NCI-H345 (cell line): ENCODE measurements at regions not wholly inside any gene's neighbourhood (a gene's known extent, or its start where the extent isn't known, plus 50 kb on each side); places are given as distances from the start of the nearest gene placed in this dataset.
"Not testable (repeated sequence)": the region's sequence is repeated elsewhere in the genome, so short reads cannot be mapped to it uniquely, and the experiment has no call there.

ENCODE experiments used
- DNase-seq: peaks from one replicate; lab custom pipeline; 2025; lab: John Stamatoyannopoulos, UW

DNA sequence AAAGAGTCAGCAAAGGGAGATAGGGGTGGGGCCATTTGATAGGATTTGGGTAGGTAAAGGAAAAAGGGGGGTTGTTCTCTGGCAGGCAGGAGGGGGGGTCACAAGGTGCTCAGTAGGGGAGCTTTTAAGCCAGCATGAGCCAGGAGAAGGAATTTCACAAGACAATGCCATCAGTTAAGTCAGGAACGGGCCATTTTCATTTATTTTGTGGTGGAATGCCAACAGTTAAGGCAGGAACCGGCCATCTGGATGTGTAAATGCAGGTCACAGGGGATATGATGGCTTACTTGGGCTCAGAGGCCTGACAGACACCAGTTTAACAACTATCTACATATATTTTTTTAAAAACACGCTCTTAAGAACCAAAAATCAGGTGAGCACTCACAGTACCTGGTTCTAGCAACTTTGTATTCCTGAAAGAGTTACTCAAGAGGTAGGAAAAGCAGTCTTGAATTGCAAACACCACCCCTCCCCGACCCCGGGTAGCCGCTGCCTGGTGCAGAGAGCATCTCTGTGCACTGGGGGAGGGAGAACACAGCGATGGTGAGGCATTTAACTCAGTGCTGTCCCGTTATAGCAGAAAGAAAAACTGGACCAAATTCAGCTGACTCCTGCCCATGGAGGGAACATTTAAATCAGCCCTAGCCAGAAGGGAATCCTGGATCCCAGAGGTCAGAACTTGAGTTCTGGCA, 414.5 kb upstream of the KLHL29 start:
- no peak for DNase-seq

DNA sequence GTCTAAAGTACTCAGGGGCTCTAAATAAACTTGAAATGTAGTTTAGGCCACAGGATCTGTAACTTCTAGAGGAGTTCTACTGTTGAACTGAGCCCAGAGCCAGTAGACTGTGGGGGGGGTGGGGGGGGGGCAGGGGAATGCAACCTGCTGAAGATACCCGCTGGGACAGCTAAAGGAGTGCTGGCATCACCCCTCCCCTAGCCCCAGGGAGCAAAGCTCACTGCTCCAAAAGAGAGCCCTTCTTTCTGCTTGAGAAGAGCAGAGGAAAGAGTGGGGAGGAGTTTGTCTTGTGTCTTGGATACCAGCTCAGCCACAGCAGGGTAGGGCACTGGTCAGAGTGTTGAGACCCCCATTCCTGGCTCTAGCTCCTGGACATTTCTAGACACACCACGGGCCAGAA, 414.0 kb upstream of the KLHL29 start:
- DNase-seq = no peak

- no peak for DNase-seq
Measured at GRCh38 chr2:22981785-22982184, 403.2 kb upstream of the KLHL29 start.

GRCh38 chr2:22984152-22984551, 400.8 kb upstream of the KLHL29 start:
- DNase-seq = not testable (repeated sequence)

GRCh38 chr2:22990246-22990645, 394.7 kb upstream of the KLHL29 start:
- no peak for DNase-seq

GRCh38 chr2:22991844-22992243, 393.1 kb upstream of the KLHL29 start:
- no peak for DNase-seq

- no peak for DNase-seq
Measured at GRCh38 chr2:22992441-22992840, 392.5 kb upstream of the KLHL29 start.

GRCh38 chr2:22993250-22993649, 391.7 kb upstream of the KLHL29 start:
- DNase-seq = no peak

DNA sequence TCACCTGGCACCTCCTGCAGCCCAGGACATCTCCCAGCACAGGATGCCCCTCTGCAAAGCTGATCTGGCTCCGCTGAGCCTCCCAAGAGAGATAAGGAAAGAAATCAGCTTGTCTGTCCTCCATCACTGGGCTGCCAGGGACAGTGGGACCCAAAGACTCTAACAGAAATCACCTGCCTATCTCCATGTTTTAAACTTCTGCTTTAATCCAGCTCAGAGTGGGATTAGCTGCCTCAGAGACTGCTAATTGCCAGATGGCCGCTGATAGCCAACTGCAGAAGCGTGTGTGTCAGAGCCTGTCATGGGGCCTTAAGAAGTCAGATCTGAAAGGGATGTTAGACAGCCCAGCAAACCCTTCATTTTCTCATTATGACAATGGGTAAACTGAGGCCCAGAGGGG, 389.4 kb upstream of the KLHL29 start:
- no peak for DNase-seq

DNA sequence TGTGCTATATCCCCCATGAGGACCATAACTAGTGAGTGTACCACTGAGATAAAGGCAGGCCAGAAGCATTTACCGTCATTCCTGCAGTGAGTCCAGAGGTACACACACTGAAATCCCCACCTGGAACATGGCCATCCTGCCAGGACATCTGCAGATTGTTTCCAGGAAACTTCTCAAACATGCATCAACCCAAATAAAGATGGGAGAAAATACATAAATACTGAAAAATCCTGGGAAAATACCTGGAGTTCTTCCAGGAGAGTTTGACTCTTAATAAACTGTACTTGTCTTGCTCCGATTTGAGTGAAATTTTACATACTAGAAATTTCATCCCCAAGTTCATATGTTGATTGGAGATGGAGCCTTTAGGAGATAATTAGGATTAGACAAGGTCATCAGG, 388.1 kb upstream of the KLHL29 start:
- DNase-seq = no peak

GRCh38 chr2:22998359-22998758, 386.6 kb upstream of the KLHL29 start:
- DNase-seq = no peak

- DNase-seq = no peak
Measured at GRCh38 chr2:22999951-23000350, 385.0 kb upstream of the KLHL29 start.

DNA sequence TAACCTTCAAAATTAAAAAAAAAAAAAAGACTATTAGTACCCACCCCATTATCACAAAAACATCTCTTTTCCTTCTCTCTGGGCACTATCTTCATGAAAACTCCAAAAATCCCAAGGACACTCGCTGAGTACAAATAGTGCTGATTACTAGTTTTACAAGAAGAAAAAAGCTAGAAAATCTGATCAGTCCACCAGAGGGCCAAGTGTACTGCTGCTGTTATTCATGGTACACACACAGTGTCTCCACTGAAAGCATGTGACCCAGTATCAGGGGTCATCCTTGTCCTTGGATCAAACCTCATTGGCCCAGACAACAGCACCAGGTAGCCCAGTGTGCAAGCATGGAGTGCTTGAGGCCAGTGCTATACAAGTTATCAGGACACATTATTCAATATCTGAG, 382.7 kb upstream of the KLHL29 start:
- DNase-seq = peak; percentile 8

- no peak for DNase-seq
Measured at GRCh38 chr2:23005469-23005868, 379.5 kb upstream of the KLHL29 start.

DNA sequence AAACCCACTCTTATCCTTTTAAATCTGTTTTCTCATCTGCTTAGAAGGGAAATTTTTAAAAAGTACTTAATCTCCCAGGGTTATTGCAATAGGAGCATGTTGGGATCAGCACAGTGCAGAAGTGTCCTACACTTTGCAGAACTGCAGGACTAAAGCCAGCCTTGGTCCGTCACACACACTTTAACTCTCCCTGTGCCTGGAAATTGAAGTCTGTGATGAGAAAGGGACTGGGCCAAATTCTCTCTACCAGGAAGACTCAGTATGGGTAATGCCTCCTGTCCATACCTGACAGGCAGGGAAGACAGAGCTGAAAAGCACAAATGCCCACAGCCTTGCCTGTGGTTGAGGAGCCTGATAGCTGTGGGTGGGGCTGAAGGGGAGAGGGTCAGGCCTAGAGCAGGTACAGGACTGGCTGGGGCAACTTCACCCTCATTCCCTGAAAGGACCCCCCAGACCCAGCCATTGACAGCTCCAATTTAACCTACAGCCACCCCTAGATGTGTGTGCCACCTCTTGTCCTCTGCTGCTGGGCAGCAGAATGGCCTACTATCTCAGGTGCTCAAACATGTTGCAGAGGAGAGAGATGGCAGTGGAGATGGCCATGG, 377.2 kb upstream of the KLHL29 start:
- no peak for DNase-seq

DNA sequence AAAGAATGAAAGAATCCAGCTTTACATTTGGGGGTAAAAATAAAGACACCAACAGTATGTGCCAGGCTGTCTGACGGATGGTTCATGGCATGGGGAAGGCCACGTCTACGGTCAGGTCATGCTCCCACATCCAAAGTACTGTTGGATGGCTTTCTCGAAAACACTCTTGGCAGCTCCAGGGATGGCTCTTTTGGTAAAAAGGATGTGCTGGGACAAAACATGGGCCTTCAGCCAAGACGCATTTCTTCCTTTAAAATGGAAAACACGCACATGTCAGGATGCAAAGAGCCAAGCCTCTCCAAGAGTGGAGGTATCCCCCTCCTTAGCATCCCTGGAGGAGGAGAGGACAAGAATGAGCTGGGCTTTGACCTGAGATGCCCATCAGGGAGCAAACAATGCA, 376.5 kb upstream of the KLHL29 start:
- no peak for DNase-seq

DNA sequence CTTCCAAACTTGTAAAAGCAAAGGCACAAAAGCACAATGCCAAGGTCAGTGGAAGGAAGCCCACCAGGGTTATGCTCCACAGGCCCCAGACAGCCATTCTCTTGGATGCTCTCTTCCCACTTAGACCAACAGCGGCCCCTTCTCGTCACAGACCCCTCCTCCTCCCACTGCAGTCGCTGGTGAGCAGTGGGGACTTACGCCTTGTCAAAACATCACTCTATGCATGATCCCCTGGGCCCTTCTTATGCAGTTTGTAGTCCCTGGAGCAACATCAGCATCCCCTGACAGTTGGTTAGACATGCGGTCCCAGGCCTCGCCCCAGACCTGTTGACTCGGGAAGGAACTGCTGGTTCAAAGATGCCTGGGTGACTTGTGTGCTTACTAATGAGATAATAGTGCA, 376.0 kb upstream of the KLHL29 start:
- DNase-seq = no peak

DNA sequence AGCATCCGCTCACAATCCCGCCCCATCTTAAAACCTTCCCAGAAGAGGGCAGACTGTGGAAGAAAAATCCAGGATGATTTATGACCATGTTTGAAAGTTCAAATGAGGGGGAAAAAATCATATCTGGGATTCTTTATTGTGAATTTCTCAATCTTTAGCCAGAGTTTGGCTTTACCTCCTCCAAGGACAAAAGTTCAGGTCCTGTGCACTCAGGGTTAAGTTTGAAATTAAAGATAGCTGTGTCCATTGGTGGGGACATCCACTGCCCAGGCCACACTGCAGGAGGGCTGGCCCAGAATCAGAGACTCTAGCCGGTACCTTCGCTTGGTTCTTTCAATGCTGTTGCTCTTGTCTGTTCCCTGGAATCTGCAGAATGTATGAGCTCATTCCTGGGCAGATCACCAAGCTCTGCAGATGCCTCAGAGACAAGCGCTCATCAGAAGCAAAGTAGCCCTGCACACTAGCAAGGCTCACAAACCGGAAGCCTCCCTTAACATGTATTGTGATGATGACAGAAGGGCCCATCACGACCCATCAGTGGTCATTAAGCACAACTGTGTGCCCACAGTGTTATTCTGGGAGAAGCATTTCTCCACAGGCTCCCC, 375.3 kb upstream of the KLHL29 start:
- no peak for DNase-seq

GRCh38 chr2:23012499-23012898, 372.5 kb upstream of the KLHL29 start:
- DNase-seq = no peak

DNA sequence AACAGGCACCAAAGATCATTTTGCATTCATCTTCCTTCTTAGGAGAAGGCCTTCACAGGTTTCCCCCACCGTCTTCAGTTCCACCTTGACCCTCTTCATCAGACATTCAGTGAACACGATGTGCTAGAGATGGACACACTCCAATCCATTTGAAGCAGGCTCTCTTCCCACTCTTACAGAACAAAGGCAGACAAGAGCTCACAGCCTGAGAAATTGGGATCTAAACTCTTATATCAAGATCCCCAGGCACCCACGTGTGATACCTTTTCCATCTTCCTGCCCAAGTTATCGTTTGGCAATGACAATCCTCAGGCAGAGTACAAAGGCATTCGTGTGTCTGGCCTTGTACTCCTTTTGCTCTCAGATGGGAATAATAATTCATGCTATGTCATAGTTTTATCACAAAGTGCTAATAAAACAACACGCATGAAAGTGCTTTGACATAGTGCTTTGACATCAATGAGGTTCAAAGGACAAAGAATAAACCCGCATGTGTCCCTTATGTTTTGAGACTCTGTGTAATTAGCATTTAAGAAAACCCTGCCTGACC, 369.3 kb upstream of the KLHL29 start:
- no peak for DNase-seq

DNA sequence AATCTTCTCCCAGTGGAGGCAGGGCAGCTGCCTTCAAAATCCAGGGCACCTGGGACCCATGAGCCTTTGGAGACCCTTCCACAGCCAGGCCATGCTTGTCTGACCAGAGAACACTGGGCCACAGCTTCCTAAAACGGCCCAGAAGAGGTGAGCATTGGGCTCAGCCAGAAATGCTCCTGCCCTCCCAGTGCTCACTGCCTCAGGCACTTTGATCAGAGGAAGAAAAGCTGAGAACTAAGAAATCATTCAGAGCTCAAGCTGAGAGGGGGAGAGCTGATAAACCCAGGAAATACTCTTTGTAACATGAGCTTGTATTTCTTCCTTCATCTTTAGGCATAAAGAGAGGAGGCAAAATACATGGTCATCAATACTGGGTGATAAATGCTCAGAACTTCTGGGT, 365.5 kb upstream of the KLHL29 start:
- no peak for DNase-seq

DNA sequence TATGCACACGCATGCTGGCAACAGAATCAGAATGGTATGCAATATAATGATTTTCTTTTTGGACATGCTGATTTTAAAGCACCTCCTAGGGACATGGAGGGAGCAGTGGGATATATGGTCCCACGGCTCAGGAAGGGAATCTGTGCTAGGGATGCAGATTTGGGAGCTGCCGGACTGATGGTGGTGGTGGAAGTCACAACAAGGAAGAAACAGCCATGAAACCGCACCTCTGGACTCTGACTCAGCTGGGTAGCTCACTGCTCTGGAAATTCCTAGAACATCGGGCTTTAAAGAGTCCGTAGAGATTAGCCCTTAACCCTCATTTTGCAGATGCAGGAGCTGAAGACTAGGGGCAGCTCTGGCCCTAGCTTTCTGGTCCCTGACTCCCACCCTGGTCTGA, 364.3 kb upstream of the KLHL29 start:
- no peak for DNase-seq

DNA sequence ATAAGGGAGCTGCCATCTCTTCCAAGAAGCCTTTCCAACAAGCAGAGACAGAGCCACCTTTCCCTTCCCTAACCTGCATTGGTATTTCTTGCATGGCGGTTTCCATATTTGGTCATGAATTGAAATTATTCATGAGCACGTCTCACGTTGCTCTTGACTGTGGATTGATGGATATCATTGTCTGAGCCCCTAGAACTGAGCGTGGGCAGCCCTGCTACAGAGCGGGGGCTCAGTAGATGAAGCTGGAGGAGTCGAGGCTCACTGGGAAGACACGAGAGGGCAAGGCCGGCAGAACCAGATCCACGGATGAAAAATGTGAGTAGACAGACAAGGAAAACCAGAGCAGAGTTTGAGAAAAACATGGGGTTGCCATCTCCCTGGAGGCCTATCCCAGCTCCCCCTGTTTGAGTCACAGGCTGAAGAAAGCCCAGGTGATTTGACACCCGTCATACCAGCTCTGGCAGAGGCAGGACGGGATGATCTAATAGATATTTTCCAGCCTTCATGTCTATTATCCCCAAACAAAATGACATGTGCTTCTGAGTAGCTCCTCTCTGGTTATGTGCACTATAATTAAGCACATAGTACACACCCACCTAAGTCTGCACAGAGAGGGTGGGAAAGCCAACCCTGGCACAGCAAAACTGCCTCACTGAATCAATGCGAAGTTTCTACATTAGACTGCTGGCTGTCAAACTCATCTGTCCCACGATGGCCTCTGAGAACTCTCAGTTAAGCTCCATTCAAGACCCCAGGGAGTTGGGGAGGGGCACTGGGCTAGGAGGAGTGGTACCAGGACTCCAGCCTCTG, 363.5 kb upstream of the KLHL29 start:
- DNase-seq = no peak
